Adrenal gland (tissue), 5 donors: ENCODE measurements at regions not wholly inside any gene's neighbourhood (a gene's known extent, or its start where the extent isn't known, plus 50 kb on each side); places are given as distances from the start of the nearest gene placed in this dataset.

Experiments
- CTCF ChIP-seq, 6 experiments: fragments of 450-650 bp in 4 of 6; fragments of 200-600 bp in 2 of 6; sonication (generic) in 1 of 6; IDR thresholded peaks; 1 replicate in 5 of 6; 2 replicates in 1 of 6; pipeline versions ENCODE4 v1.5.1 to v1.8.0; 2016 to 2021; ENCODE audit warnings: antibody characterized with exemption in 6 of 6, mild to moderate bottlenecking in 2 of 6, moderate library complexity in 1 of 6
- POLR2A ChIP-seq, 2 donors: fragments of 450-650 bp; IDR thresholded peaks; one replicate each; pipeline ENCODE4 v1.6.1; 2017; ENCODE audit warnings: antibody characterized with exemption in 2 of 2, mild to moderate bottlenecking in 2 of 2, moderate library complexity in 1 of 2
- donor health status: DM: no; HTN: no; CAD: no.

GRCh38 chr18:59801576-59801975, 98.2 kb upstream of the PMAIP1 start:
- TF ChIP-seq CTCF (IDR thresholded peaks at IDR 0.05) (no peak), POLR2A (IDR thresholded peaks at IDR 0.05) (no peak)
